Lower lobe of right lung (tissue), 2 donors: ENCODE measurements at regions not wholly inside any gene's neighbourhood (a gene's known extent, or its start where the extent isn't known, plus 50 kb on each side); places are given as distances from the start of the nearest gene placed in this dataset.
A peak's percentile ranks its signal among the peaks of the same experiment; 100 is the strongest.

ENCODE experiments used
- ATAC-seq, 2 donors: fragments of 200-7000 bp; cut with Tn5 transposase; one replicate each; pipeline ENCODE4 v1.9.1; 2020 to 2022; ENCODE audit warnings: mild to moderate bottlenecking in 2 of 2, moderate library complexity in 2 of 2
- DNase-seq: peaks from one replicate; pipeline ENCODE4 v3.0.0-alpha.2; 2020
- H3K27ac ChIP-seq: fragments of 200-600 bp; one replicate; pipeline ENCODE4 v1.8.0; 2022
- H3K27me3 ChIP-seq: fragments of 200-600 bp; one replicate; pipeline ENCODE4 v1.8.0; 2022; ENCODE audit warnings: low read depth
- H3K36me3 ChIP-seq: fragments of 200-600 bp; one replicate; pipeline ENCODE4 v1.8.0; 2022; ENCODE audit warnings: mild to moderate bottlenecking
- H3K4me1 ChIP-seq: fragments of 200-600 bp; one replicate; pipeline ENCODE4 v1.8.0; 2022
- H3K4me3 ChIP-seq: fragments of 200-600 bp; one replicate; pipeline ENCODE4 v1.8.0; 2022; ENCODE audit warnings: mild to moderate bottlenecking
- H3K9me3 ChIP-seq: fragments of 200-600 bp; one replicate; pipeline ENCODE4 v1.8.0; 2022
- CTCF ChIP-seq: fragments of 200-600 bp; IDR thresholded peaks from one replicate; pipeline ENCODE4 v1.8.0; 2022; ENCODE audit warnings: antibody characterized with exemption, mild to moderate bottlenecking
- intact Hi-C: fragments of 100-400 bp; cut with DNase I; formaldehyde crosslinking; loops from one replicate; pipeline ENCODE4 v1.11.0; 2022
- donor health status: DM: no; HTN: yes; CAD: no; lungs with severe emphysema.

DNA sequence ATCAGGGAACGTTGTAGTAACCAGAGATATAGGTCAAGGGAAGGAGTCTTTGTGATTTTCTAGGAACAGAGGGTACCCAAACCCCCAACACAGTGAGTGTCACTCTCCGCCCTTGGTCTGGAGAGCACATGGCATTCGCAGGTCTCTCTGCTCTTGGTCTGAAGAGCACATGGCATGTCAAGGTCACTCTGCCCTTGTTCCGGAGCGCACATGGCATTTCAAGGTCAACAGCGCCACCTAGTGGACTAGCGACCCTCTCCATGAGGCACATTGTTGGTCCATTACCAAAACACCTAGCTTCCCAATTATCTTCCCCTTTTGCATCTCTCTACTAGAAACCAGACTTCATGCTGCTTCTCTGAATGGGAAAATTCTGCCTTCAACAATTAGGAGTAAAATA is 260.0 kb downstream of the C6orf118 start:
- H3K36me3 ChIP-seq, result no peaks in the 10 kb centered on the region
- no peaks in the 10 kb centered on the region for H3K4me1 ChIP-seq
- no peak overlapping the region for H3K27ac ChIP-seq
- H3K4me3 ChIP-seq, result no peak overlapping the region
- TF ChIP-seq CTCF, result peak; percentile 20
- DNase-seq, result no peak
- H3K9me3 ChIP-seq, result no peaks in the 10 kb centered on the region
- intact Hi-C loops, result no loop called here
- no peak for ATAC-seq
- no peaks in the 10 kb centered on the region for H3K27me3 ChIP-seq

DNA sequence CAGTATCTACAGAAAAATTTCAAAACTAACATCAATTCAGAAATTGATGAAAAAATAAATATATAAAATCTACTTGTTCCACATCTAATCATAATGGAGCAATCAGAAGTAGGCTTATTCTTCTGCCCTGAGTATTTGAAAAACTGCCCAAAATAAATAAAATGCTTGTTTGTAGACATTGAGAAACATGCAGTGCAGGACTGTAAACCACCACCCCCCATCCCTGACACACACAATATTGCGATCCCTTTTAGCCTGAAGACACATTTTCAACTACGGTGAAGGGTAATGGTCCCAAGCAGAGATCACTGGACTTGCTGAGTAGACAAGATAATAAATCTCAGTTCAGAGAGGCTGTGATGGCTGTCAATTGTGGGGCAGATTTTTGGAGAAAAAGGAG is 261.5 kb downstream of the C6orf118 start:
- Histone ChIP-seq H3K27me3 (no peaks in the 10 kb centered on the region), H3K4me1 (no peaks in the 10 kb centered on the region), H3K27ac (no peak overlapping the region), H3K36me3 (no peaks in the 10 kb centered on the region), H3K4me3 (no peak overlapping the region), H3K9me3 (no peaks in the 10 kb centered on the region)
- TF ChIP-seq CTCF, result no peak
- DNase-seq (no peak), ATAC-seq (no peak)
- intact Hi-C loops, result no loop called here

- TF ChIP-seq CTCF, result no peak
- intact Hi-C loops, result no loop called here
- H3K9me3 ChIP-seq, result no peaks in the 10 kb centered on the region
- DNase-seq, result no peak
- H3K27ac ChIP-seq, result no peak overlapping the region
- H3K27me3 ChIP-seq, result no peaks in the 10 kb centered on the region
- no peaks in the 10 kb centered on the region for H3K4me1 ChIP-seq
- H3K4me3 ChIP-seq, result no peak overlapping the region
- ATAC-seq, result no peak
- H3K36me3 ChIP-seq, result no peaks in the 10 kb centered on the region
Measured at GRCh38 chr6:165045631-165046030, 263.8 kb downstream of the C6orf118 start.

- intact Hi-C loops, result no loop called here
- no peak overlapping the region for H3K27ac ChIP-seq
- no peaks in the 10 kb centered on the region for H3K36me3 ChIP-seq
- ATAC-seq (no peak), DNase-seq (no peak)
- no peaks in the 10 kb centered on the region for H3K27me3 ChIP-seq
- no peak for TF ChIP-seq CTCF
- H3K9me3 ChIP-seq, result no peaks in the 10 kb centered on the region
- no peaks in the 10 kb centered on the region for H3K4me1 ChIP-seq
- no peak overlapping the region for H3K4me3 ChIP-seq
Measured at GRCh38 chr6:165042912-165043311, 266.5 kb downstream of the C6orf118 start.

DNA sequence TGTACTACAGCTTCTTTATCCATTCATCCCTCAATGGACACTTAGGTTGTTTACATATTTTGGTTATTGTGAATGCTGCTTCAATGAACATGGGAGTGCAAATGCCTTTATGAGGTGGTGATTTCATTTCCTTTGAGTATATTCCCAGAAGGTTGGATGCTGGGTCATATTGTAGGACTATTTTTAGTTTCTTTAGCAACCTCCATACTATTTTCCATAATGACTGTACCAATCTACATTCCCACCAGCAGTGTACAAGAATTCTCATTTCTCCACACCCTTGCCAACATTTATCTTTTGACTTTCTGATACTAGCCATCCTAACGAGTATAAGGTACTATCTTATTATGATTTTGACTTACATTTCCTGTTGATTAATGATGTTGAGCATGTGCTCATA is 269.0 kb downstream of the C6orf118 start:
- DNase-seq (no peak), ATAC-seq (no peak)
- H3K4me1 ChIP-seq, result no peaks in the 10 kb centered on the region
- H3K27ac ChIP-seq, result no peak overlapping the region
- no peaks in the 10 kb centered on the region for H3K9me3 ChIP-seq
- H3K36me3 ChIP-seq, result no peaks in the 10 kb centered on the region
- no peaks in the 10 kb centered on the region for H3K27me3 ChIP-seq
- intact Hi-C loops, result no loop called here
- no peak for TF ChIP-seq CTCF
- H3K4me3 ChIP-seq, result no peak overlapping the region

- ATAC-seq (no peak), DNase-seq (no peak)
- Histone ChIP-seq H3K4me3 (no peak overlapping the region), H3K4me1 (no peaks in the 10 kb centered on the region), H3K36me3 (no peaks in the 10 kb centered on the region), H3K27me3 (no peaks in the 10 kb centered on the region), H3K27ac (no peak overlapping the region), H3K9me3 (no peaks in the 10 kb centered on the region)
- TF ChIP-seq CTCF, result no peak
- intact Hi-C loops, result no loop called here
Measured at GRCh38 chr6:165034271-165034741, 275.1 kb downstream of the C6orf118 start.
